ENCODE measurements at regions not wholly inside any gene's neighbourhood (a gene's known extent, or its start where the extent isn't known, plus 50 kb on each side); places are given as distances from the start of the nearest gene placed in this dataset.

DNA sequence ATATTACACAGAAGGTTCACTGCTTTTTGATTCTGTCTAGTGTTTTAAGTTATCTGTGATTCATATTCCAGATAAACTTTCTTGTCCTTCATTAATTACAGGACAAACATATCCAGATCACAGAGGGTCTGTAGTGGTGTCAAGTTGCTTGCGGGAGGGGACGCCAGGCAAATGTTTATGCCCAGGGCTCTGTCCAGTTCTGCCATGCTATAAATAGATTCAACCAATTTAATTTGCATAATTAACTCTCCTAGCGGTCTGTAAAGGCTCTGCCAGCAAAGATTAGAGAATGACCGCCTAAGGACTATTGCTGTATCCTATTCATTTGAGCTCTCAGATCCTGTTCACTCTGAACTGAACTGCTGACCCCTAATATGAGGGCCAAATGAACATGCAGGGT, 59.7 kb upstream of the TRPC4 start:
- TF ChIP-seq, protein P1, sequence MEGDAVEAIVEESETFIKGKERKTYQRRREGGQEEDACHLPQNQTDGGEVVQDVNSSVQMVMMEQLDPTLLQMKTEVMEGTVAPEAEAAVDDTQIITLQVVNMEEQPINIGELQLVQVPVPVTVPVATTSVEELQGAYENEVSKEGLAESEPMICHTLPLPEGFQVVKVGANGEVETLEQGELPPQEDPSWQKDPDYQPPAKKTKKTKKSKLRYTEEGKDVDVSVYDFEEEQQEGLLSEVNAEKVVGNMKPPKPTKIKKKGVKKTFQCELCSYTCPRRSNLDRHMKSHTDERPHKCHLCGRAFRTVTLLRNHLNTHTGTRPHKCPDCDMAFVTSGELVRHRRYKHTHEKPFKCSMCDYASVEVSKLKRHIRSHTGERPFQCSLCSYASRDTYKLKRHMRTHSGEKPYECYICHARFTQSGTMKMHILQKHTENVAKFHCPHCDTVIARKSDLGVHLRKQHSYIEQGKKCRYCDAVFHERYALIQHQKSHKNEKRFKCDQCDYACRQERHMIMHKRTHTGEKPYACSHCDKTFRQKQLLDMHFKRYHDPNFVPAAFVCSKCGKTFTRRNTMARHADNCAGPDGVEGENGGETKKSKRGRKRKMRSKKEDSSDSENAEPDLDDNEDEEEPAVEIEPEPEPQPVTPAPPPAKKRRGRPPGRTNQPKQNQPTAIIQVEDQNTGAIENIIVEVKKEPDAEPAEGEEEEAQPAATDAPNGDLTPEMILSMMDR (IDR thresholded peaks at IDR 0.05), result no peak
- no peak for TF ChIP-seq POLR2AphosphoS5 (IDR thresholded peaks at IDR 0.05)

All from transverse colon (tissue), 4 donors.